Adrenal gland (tissue), 9 donors: ENCODE measurements at regions not wholly inside any gene's neighbourhood (a gene's known extent, or its start where the extent isn't known, plus 50 kb on each side); places are given as distances from the start of the nearest gene placed in this dataset.

Experiments used
- DNase-seq, 7 donors: peaks; one replicate each; pipeline ENCODE4 v3.0.0-alpha.2; 2019 to 2020
- H3K27ac ChIP-seq, 5 donors: fragments of 200-600 bp; sonication (generic) in 4 of 5; 1 replicate in 3 of 5; 2 replicates in 2 of 5; pipeline versions ENCODE4 v1.5.1 to v1.8.0; 2016 to 2020; ENCODE audit warnings: mild to moderate bottlenecking in 1 of 5
- H3K27me3 ChIP-seq: fragments of 200-600 bp; 2 replicates; pipeline ENCODE4 v1.8.0; 2021
- H3K36me3 ChIP-seq, 2 donors: fragments of 200-600 bp; replicated peaks in 1 of 2; 1 replicate in 1 of 2; 2 replicates in 1 of 2; pipeline versions ENCODE4 v1.5.1 to v1.8.0; 2018 to 2022
- H3K4me1 ChIP-seq, 2 donors: fragments of 200-600 bp; replicated peaks in 1 of 2; 1 replicate in 1 of 2; 2 replicates in 1 of 2; pipeline versions ENCODE4 v1.5.1 to v1.8.0; 2018 to 2021
- H3K4me3 ChIP-seq, 4 donors: fragments of 200-600 bp; sonication (generic) in 3 of 4; one replicate each; pipeline ENCODE4 v1.5.1; 2016 to 2018
- H3K9me3 ChIP-seq, 3 donors: fragments of 200-600 bp; sonication (generic) in 1 of 3; replicated peaks in 1 of 3; 1 replicate in 2 of 3; 2 replicates in 1 of 3; pipeline versions ENCODE4 v1.5.1 to v1.8.0; 2016 to 2021
- CTCF ChIP-seq, 6 experiments: fragments of 450-650 bp in 4 of 6; fragments of 200-600 bp in 2 of 6; sonication (generic) in 1 of 6; IDR thresholded peaks; 1 replicate in 5 of 6; 2 replicates in 1 of 6; pipeline versions ENCODE4 v1.5.1 to v1.8.0; 2016 to 2021; ENCODE audit warnings: antibody characterized with exemption in 6 of 6, mild to moderate bottlenecking in 2 of 6, moderate library complexity in 1 of 6
- POLR2A ChIP-seq, 2 donors: fragments of 450-650 bp; IDR thresholded peaks; one replicate each; pipeline ENCODE4 v1.6.1; 2017; ENCODE audit warnings: antibody characterized with exemption in 2 of 2, mild to moderate bottlenecking in 2 of 2, moderate library complexity in 1 of 2
- WGBS, 4 donors: extraction: QIAGEN DNeasy Blood & Tissue Kit in 2 of 4; methylation state at CpG; one replicate each; pipeline versions ENCODE4 v1.1.5 to v1.1.7; 2013 to 2017; 5-methylcytosine and 5-hydroxymethylcytosine counted together
- intact Hi-C, 2 donors: fragments of 100-400 bp; cut with DNase I; formaldehyde crosslinking; loops; one replicate each; pipeline versions ENCODE4 v1.14.1 to v1.15.0; 2022 to 2023
- donor health status: healthy with polysubstance abuse.
- donor health status: Bipolar disorder and iron deficiency.
- donor health status: DM: yes; HTN: yes; CAD: no.
- donor health status: DM: no; HTN: no; CAD: no.
- donor health status: DM: no; HTN: no; CAD: no.

GRCh38 chr4:181656748-181657147 lies 586.5 kb upstream of the TENM3 start:
- intact Hi-C loops = no loop called here
- Histone ChIP-seq H3K4me3 (no peak overlapping the region), H3K9me3 (no peaks in the 10 kb centered on the region), H3K27ac (no peak overlapping the region), H3K27me3 (no peaks in the 10 kb centered on the region), H3K4me1 (no peaks in the 10 kb centered on the region), H3K36me3 (no peaks in the 10 kb centered on the region)
- DNase-seq = no peak
- WGBS, 4 donors = 90 to 93% (median 92%) methylated on average over 5 of the region's 5 CpGs
- no peak for TF ChIP-seq CTCF (IDR thresholded peaks at IDR 0.05)
- no peak for TF ChIP-seq POLR2A (IDR thresholded peaks at IDR 0.05)

- intact Hi-C loops = no loop called here
- WGBS, 4 donors = 75 to 86% (median 83%) methylated on average over 3 of the region's 3 CpGs
- no peak overlapping the region for H3K27ac ChIP-seq
Measured at GRCh38 chr4:181659202-181659601, 584.0 kb upstream of the TENM3 start.

GRCh38 chr4:181659876-181660275 lies 583.3 kb upstream of the TENM3 start:
- DNase-seq = no peak
- intact Hi-C loops = no loop called here
- WGBS, 4 donors = 79 to 88% (median 80%) methylated on average over 6 of the region's 6 CpGs
- no peak overlapping the region for H3K4me3 ChIP-seq
- H3K27ac ChIP-seq = no peak overlapping the region
- no peak for TF ChIP-seq CTCF (IDR thresholded peaks at IDR 0.05)
- no peak for TF ChIP-seq POLR2A (IDR thresholded peaks at IDR 0.05)
- H3K27me3 ChIP-seq = no peaks in the 10 kb centered on the region
- H3K4me1 ChIP-seq = no peaks in the 10 kb centered on the region
- H3K9me3 ChIP-seq = no peaks in the 10 kb centered on the region
- no peaks in the 10 kb centered on the region for H3K36me3 ChIP-seq

More at GRCh38 chr4:181659202-181659601, 584.0 kb upstream of the TENM3 start:
- H3K9me3 ChIP-seq = no peaks in the 10 kb centered on the region
- H3K4me3 ChIP-seq = no peak overlapping the region
- no peaks in the 10 kb centered on the region for H3K36me3 ChIP-seq
- H3K4me1 ChIP-seq = no peaks in the 10 kb centered on the region
- H3K27me3 ChIP-seq = no peaks in the 10 kb centered on the region
- TF ChIP-seq POLR2A (IDR thresholded peaks at IDR 0.05) (no peak), CTCF (IDR thresholded peaks at IDR 0.05) (no peak)
- no peak for DNase-seq

- Histone ChIP-seq H3K27me3 (no peaks in the 10 kb centered on the region), H3K4me1 (no peaks in the 10 kb centered on the region), H3K36me3 (no peaks in the 10 kb centered on the region), H3K9me3 (no peaks in the 10 kb centered on the region), H3K4me3 (no peak overlapping the region), H3K27ac (no peak overlapping the region)
- 75 to 82% (median 76%) methylated on average over 4 of the region's 4 CpGs for WGBS, 4 donors
- intact Hi-C loops = no loop called here
- no peak for DNase-seq
- TF ChIP-seq CTCF (IDR thresholded peaks at IDR 0.05) (no peak), POLR2A (IDR thresholded peaks at IDR 0.05) (no peak)
Measured at GRCh38 chr4:181661090-181661489, 582.1 kb upstream of the TENM3 start.
